Hematopoietic multipotent progenitor cell treated with erythropoietin and hydrocortisone succinate and interleukin-3 and kit ligand, for 17 days (in vitro differentiated cells): ENCODE measurements at regions not wholly inside any gene's neighbourhood (a gene's known extent, or its start where the extent isn't known, plus 50 kb on each side); places are given as distances from the start of the nearest gene placed in this dataset.
"Not testable (repeated sequence)": the region's sequence is repeated elsewhere in the genome, so short reads cannot be mapped to it uniquely, and the experiment has no call there.

Experiments used
- DNase-seq: peaks from one replicate; pipeline ENCODE4 v3.0.0-alpha.2; 2015; ENCODE audit warnings: low spot score

GRCh38 chr1:178020968-178021640 is 51.2 kb upstream of the SEC16B start:
- DNase-seq: no peak

GRCh38 chr1:178021950-178022349 is 52.1 kb upstream of the SEC16B start:
- no peak for DNase-seq

DNA sequence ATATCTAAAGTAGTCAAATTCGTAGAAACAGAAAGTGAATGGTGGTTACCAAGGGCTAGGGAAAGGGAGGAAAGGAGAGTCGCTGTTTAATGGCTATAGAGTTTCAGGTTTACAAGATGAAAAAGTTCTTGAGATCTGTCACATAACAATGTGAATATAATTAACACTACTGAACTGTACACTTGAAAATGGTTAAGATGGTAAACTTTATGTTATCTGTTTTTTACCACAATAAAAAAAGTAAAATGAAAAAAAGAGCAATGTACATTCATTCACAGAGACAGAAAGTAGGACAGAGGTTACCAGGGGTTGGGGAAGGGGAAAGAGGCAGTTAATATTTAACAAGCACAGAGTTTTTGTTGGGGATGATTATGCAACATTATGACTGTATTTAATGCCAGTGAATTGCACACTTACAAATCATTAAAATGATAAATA is 53.3 kb upstream of the SEC16B start:
- DNase-seq: no peak

DNA sequence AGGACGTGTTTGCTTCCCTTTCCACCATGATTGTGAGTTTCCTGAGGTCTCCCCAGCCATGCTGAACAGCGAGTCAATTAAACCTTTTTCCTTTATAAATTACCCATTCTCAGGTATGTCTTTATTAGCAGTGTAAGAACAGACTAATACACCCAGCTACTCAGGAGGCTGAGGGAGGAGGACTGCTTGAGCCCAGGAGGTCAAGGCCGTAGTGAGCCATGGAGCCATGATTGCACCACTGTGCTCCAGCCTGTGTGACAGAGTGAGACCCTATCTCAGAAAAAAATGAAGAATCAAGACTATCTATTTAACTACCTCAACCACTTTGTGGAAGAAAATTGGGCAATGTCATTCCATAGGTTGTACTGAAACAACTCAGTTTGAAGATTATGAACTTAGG is 54.6 kb upstream of the SEC16B start:
- no peak for DNase-seq

- no peak for DNase-seq
Measured at GRCh38 chr1:178025613-178026356, 55.9 kb upstream of the SEC16B start.

- no peak for DNase-seq
Measured at GRCh38 chr1:178028841-178029481, 59.1 kb upstream of the SEC16B start.

DNA sequence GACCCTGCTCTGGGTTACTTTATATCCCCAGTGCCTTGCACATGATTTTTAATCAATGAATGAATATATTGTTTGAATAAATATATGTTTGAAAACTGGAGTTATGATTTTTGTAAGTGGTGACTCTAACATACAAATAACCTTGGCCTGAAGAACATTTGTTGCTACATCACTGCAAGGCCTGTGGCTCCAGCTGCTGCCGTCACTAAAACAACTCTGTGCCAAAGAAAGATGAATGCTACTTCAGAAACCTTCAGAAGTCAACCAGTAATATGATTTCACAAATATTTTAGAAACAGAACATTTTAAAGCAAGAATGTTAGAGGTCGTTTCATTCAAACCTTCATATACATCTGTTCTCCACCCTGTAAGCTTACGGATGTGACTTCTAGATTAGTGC is 60.6 kb upstream of the SEC16B start:
- DNase-seq: no peak

GRCh38 chr1:178031856-178032320 is 62.0 kb upstream of the RASAL2 start:
- peak; percentile 52 for DNase-seq

DNA sequence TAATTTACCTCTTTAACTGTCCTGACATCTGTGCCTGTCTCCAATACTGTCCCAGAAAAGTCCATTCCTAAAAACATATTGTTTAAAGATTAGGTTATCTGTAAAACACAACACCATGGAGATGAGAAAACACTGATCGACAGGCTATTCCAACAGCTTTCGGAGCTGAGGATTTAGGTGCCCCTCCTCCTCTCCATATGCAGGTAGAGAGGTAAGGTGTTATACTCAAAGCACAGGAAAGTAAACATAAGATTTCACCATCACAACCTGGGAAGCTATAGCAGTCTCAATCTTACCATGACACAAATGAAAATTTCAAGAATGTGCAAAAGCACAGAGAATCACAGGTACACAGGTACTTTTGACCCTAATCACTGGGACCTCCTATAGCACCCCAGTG is 60.9 kb upstream of the RASAL2 start:
- no peak for DNase-seq

DNA sequence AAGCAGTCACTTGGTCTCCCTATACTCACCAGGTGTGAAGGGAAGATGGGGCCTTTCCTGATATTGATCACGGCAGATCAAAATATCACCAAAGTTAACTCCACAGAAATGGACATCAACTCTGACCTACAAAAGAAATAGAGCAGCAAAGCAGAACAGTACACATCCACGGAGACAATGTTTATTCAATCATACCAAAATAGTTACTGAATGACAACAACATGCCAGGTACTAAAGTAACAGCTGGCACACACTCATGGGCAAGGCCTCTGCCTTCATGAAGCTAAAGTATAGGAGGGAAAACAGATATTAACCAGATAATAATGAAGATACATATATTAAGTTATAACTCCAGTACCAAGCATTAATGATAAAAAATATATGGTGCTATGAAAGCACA is 59.2 kb upstream of the RASAL2 start:
- DNase-seq: no peak

- no peak for DNase-seq
Measured at GRCh38 chr1:178036090-178036489, 57.8 kb upstream of the RASAL2 start.

DNA sequence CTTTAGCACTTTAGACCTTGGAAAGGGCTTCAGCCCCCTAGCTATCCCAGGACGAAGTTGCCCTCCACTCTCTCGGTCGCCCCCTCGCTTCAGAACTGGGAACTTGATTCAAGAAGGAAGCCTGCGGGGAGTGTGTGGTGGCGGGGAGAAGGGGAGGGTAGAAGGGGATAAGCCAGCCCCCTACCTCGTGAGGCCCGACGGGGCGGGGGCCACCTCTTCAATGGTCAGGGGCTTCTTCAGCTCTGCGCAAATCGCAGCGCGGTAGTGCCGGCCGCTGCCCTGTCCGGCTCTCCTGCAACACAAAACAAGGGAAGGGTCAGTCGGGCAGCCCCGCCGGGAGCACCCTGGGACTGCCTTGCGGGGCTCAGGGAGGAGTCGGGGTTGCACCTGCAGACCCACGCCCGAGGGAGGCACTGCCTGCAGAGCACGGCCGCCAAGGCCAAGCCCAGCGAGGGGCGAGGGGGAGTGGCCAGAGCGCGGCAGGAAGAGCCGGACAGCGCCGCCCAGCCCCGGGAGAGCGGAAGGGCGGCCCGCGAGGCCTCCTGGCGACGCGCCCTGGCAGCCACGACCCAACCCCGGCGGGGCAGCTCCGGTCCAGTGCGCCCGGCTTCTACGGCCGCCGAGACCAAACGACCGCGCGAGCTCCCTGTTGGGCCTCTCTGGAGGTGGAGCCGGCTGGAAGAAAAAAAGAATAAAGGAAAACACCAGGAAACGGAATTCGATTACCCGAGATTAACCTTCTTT is 56.2 kb upstream of the RASAL2 start:
- DNase-seq: no peak

DNA sequence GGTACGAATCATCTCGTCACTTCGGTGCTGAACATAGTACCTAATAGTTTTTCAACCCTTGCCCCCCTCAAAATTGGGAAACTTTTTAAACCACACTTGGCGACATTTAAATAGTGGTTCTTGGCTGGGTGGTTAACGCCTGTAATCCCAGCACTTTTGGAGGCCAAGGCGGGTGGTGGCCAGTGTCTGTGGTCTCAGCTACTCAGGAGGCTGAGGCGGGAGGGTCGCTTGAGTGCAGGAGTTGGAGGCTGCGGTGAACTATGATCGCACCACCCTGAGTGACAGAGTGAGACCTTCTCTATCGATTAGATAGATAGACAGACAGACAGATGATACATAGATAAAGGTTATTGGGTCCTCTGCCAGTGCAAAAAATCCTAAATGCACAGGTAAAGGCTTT is 55.5 kb upstream of the RASAL2 start:
- no peak for DNase-seq

DNA sequence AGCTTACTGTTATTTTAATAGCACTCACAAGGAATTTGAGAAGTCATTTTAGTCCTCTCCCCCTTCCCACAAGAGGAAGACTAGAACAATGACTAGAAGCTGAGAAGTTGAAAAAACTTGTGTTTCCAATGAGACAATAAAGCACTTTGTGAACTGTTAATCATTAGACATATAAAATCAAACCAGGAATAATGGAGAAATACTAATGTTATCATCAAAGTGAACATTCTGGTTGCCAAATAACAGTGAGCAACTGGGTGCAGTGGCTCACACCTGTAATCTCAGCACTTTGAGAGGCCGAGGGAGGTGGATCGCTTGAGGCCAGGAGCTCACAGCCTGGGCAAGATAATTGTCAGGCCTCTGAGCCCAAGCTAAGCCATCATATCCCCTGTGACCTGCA is 54.0 kb upstream of the RASAL2 start:
- no peak for DNase-seq

DNA sequence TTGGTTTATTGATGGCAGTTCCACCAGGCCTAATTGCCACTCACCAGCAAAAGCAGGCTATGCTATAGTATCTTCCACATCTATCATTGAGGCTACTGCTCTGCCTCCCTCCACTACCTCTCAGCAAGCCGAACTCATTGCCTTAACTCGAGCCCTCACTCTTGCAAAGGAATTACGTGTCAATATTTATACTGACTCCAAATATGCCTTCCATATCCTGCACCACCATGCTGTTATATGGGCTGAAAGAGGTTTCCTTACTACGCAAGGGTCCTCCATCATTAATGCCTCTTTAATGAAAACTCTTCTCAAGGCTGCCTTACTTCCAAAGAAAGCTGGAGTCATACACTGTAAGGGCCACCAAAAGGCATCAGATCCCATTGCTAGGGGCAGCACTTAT is 50.0 kb upstream of the RASAL2 start:
- DNase-seq: not testable (repeated sequence)
